ENCODE measurements at regions not wholly inside any gene's neighbourhood (a gene's known extent, or its start where the extent isn't known, plus 50 kb on each side); places are given as distances from the start of the nearest gene placed in this dataset.
A peak's percentile ranks its signal among the peaks of the same experiment; 100 is the strongest.

- no peak for DNase-seq
- ChIA-PET CTCF (interaction anchor here (1.0 to 2.1 kb wide), 4 partner anchors 9 to 229 kb away, joined by 3 to 6 read pairs (median 4); no protein-coding TSS in a partner anchor), POLR2A (no interaction called here)
- Histone ChIP-seq H3K36me3 (ENCODE audit: control insufficient read depth in 4 of 4, insufficient read depth in 4 of 4, low read length in 3 of 4) (no peaks in the 10 kb centered on the region), H3K4me1 (ENCODE audit: control extremely low read depth in 1 of 4, control insufficient read depth in 4 of 4, insufficient read depth in 4 of 4, low read length in 3 of 4) (peaks cover 14 to 48% (median 35%) of the 10 kb centered on the region in 4 experiments), H3K9me3 (ENCODE audit: control extremely low read depth in 1 of 5, control insufficient read depth in 4 of 5, insufficient read depth in 2 of 5, low read depth in 1 of 5, low read length in 4 of 5) (no peaks in the 10 kb centered on the region), H3K4me3 (ENCODE audit: control insufficient read depth in 1 of 7, extremely low read depth in 1 of 7, insufficient read depth in 4 of 7, low read depth in 2 of 7, low read length in 6 of 7) (no peak overlapping the region), H3K27me3 (replicated peaks in 2 of 5; ENCODE audit: control insufficient read depth in 4 of 5, insufficient read depth in 5 of 5, low read length in 4 of 5) (no peaks in the 10 kb centered on the region), H3K27ac (ENCODE audit: insufficient read depth in 1 of 2, low read depth in 1 of 2, low read length in 2 of 2, poor library complexity in 1 of 2, severe bottlenecking in 2 of 2) (no peak overlapping the region)
- 88% methylated on average over 1 of the region's 1 CpG for WGBS (ENCODE audit: insufficient coverage)
These were observed 77.9 kb upstream of the KLF7 start for GRCh38 chr2:207243601-207244000.

DNA sequence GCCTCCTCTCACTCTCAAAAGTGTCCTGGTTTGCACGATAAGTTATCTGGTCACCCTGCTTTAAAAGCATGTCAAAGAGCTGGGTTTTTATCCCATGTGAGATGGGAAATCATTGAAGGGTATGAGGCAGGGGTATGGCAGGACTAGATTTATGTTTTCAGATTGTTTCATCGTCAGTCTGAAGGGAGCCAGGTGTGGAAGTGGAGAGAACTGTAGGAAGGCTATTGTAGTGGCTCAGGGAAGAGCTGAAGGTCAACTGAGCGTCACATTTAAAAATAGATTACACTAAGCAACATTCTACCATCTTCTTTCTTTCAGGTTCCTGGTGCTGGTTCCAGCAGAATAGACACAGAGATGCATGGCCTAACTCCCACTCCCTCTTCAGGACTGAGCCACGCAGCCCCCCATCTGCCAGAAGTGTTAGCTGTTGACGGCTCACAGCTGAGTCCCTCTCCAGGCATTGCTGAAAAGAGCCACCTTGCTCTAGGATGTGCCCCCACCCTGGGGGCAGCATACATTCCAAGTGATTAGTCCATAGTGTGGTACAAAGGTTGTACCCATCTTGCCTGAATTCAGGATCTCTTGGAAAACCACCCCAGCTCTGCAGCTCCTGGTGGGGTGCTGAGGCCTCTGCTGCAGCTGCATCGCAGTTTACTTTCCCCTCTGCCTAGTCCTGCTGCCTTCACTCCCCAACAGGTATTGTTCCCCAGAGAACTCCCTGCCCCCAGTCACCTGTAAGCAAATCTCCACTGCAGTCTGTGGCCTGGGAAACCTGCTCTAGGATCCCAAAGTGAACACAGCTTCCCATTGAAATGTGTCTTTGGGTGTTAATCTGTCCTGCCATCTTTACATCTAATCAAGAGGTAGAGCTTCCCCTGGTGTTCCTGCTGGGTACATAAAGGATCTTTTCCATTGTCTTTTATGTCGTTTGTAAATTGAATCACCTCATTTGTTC lies 79.5 kb upstream of the KLF7 start:
- H3K4me1 ChIP-seq (ENCODE audit: control extremely low read depth in 1 of 4, control insufficient read depth in 4 of 4, insufficient read depth in 4 of 4, low read length in 3 of 4): peaks cover 2 to 44% (median 18%) of the 10 kb centered on the region in 4 experiments
- DNase-seq: no peak
- ChIA-PET CTCF (interaction anchor here (0.7 to 1.7 kb wide), 4 partner anchors 8 to 257 kb away, joined by 3 to 4 read pairs (median 3); no protein-coding TSS in a partner anchor), POLR2A (interaction anchor here (0.6 kb wide), 2 partner anchors 42 to 74 kb away, joined by 3 read pairs; no protein-coding TSS in a partner anchor)
- no peaks in the 10 kb centered on the region for H3K36me3 ChIP-seq (ENCODE audit: control insufficient read depth in 4 of 4, insufficient read depth in 4 of 4, low read length in 3 of 4)
- no peak overlapping the region for H3K4me3 ChIP-seq (ENCODE audit: control insufficient read depth in 1 of 7, extremely low read depth in 1 of 7, insufficient read depth in 4 of 7, low read depth in 2 of 7, low read length in 6 of 7)
- no peak overlapping the region for H3K27ac ChIP-seq (ENCODE audit: insufficient read depth in 1 of 2, low read depth in 1 of 2, low read length in 2 of 2, poor library complexity in 1 of 2, severe bottlenecking in 2 of 2)
- no peaks in the 10 kb centered on the region for H3K27me3 ChIP-seq (replicated peaks in 2 of 5; ENCODE audit: control insufficient read depth in 4 of 5, insufficient read depth in 5 of 5, low read length in 4 of 5)
- H3K9me3 ChIP-seq (ENCODE audit: control extremely low read depth in 1 of 5, control insufficient read depth in 4 of 5, insufficient read depth in 2 of 5, low read depth in 1 of 5, low read length in 4 of 5): no peaks in the 10 kb centered on the region
- WGBS (ENCODE audit: insufficient coverage): 100% methylated on average over 3 of the region's 7 CpGs

GRCh38 chr2:207248702-207249377 lies 83.1 kb upstream of the KLF7 start:
- no peaks in the 10 kb centered on the region for H3K27me3 ChIP-seq (replicated peaks in 2 of 5; ENCODE audit: control insufficient read depth in 4 of 5, insufficient read depth in 5 of 5, low read length in 4 of 5)

GRCh38 chr2:207251022-207251421 lies 85.3 kb upstream of the KLF7 start:
- CTCF ChIA-PET: interaction anchor here (0.9 to 1.6 kb wide), 4 partner anchors 8 to 469 kb away, joined by 3 to 6 read pairs (median 3); no protein-coding TSS in a partner anchor
- H3K4me1 ChIP-seq (ENCODE audit: control extremely low read depth in 1 of 4, control insufficient read depth in 4 of 4, insufficient read depth in 4 of 4, low read length in 3 of 4): peaks cover 11 to 60% (median 19%) of the 10 kb centered on the region in 4 experiments

More at GRCh38 chr2:207248702-207249377, 83.1 kb upstream of the KLF7 start:
- no peaks in the 10 kb centered on the region for H3K9me3 ChIP-seq (ENCODE audit: control extremely low read depth in 1 of 5, control insufficient read depth in 4 of 5, insufficient read depth in 2 of 5, low read depth in 1 of 5, low read length in 4 of 5)
- CTCF ChIA-PET: no interaction called here
- H3K4me3 ChIP-seq (ENCODE audit: control insufficient read depth in 1 of 7, extremely low read depth in 1 of 7, insufficient read depth in 4 of 7, low read depth in 2 of 7, low read length in 6 of 7): no peak overlapping the region
- no peak overlapping the region for H3K27ac ChIP-seq (ENCODE audit: insufficient read depth in 1 of 2, low read depth in 1 of 2, low read length in 2 of 2, poor library complexity in 1 of 2, severe bottlenecking in 2 of 2)
- DNase-seq: peak in 2 of 3 donors; percentile 17 to 48
- H3K36me3 ChIP-seq (ENCODE audit: control insufficient read depth in 4 of 4, insufficient read depth in 4 of 4, low read length in 3 of 4): no peaks in the 10 kb centered on the region
- WGBS (ENCODE audit: insufficient coverage): 100% methylated on average over 3 of the region's 4 CpGs
- peaks cover 0 to 48% (median 5%) of the 10 kb centered on the region in 4 experiments for H3K4me1 ChIP-seq (ENCODE audit: control extremely low read depth in 1 of 4, control insufficient read depth in 4 of 4, insufficient read depth in 4 of 4, low read length in 3 of 4)
- POLR2A ChIA-PET: no interaction called here

GRCh38 chr2:207251573-207252192 lies 85.9 kb upstream of the KLF7 start:
- H3K4me3 ChIP-seq (ENCODE audit: control insufficient read depth in 1 of 7, extremely low read depth in 1 of 7, insufficient read depth in 4 of 7, low read depth in 2 of 7, low read length in 6 of 7): no peak overlapping the region
- no peak overlapping the region for H3K27ac ChIP-seq (ENCODE audit: insufficient read depth in 1 of 2, low read depth in 1 of 2, low read length in 2 of 2, poor library complexity in 1 of 2, severe bottlenecking in 2 of 2)
- ChIA-PET CTCF (interaction anchor here (0.9 to 1.6 kb wide), 4 partner anchors 9 to 470 kb away, joined by 3 to 6 read pairs (median 3); no protein-coding TSS in a partner anchor), POLR2A (no interaction called here)
- H3K4me1 ChIP-seq (ENCODE audit: control extremely low read depth in 1 of 4, control insufficient read depth in 4 of 4, insufficient read depth in 4 of 4, low read length in 3 of 4): peaks cover 11 to 66% (median 19%) of the 10 kb centered on the region in 4 experiments
- WGBS (ENCODE audit: insufficient coverage): 62% methylated on average over 3 of the region's 7 CpGs
- H3K9me3 ChIP-seq (ENCODE audit: control extremely low read depth in 1 of 5, control insufficient read depth in 4 of 5, insufficient read depth in 2 of 5, low read depth in 1 of 5, low read length in 4 of 5): no peaks in the 10 kb centered on the region
- H3K27me3 ChIP-seq (replicated peaks in 2 of 5; ENCODE audit: control insufficient read depth in 4 of 5, insufficient read depth in 5 of 5, low read length in 4 of 5): no peaks in the 10 kb centered on the region
- no peak for DNase-seq
- H3K36me3 ChIP-seq (ENCODE audit: control insufficient read depth in 4 of 4, insufficient read depth in 4 of 4, low read length in 3 of 4): no peaks in the 10 kb centered on the region

More at GRCh38 chr2:207251022-207251421, 85.3 kb upstream of the KLF7 start:
- no peak overlapping the region for H3K4me3 ChIP-seq (ENCODE audit: control insufficient read depth in 1 of 7, extremely low read depth in 1 of 7, insufficient read depth in 4 of 7, low read depth in 2 of 7, low read length in 6 of 7)
- no peak for DNase-seq
- POLR2A ChIA-PET: interaction anchor here (0.6 kb wide), 1 partner anchor 226 kb away, joined by 3 read pairs; no protein-coding TSS in a partner anchor
- WGBS (ENCODE audit: insufficient coverage): 95% methylated on average over 3 of the region's 4 CpGs
- H3K27ac ChIP-seq (ENCODE audit: insufficient read depth in 1 of 2, low read depth in 1 of 2, low read length in 2 of 2, poor library complexity in 1 of 2, severe bottlenecking in 2 of 2): no peak overlapping the region
- H3K9me3 ChIP-seq (ENCODE audit: control extremely low read depth in 1 of 5, control insufficient read depth in 4 of 5, insufficient read depth in 2 of 5, low read depth in 1 of 5, low read length in 4 of 5): no peaks in the 10 kb centered on the region
- H3K27me3 ChIP-seq (replicated peaks in 2 of 5; ENCODE audit: control insufficient read depth in 4 of 5, insufficient read depth in 5 of 5, low read length in 4 of 5): no peaks in the 10 kb centered on the region
- H3K36me3 ChIP-seq (ENCODE audit: control insufficient read depth in 4 of 4, insufficient read depth in 4 of 4, low read length in 3 of 4): no peaks in the 10 kb centered on the region

GRCh38 chr2:207252416-207252815 lies 86.7 kb upstream of the KLF7 start:
- no peaks in the 10 kb centered on the region for H3K36me3 ChIP-seq (ENCODE audit: control insufficient read depth in 4 of 4, insufficient read depth in 4 of 4, low read length in 3 of 4)
- H3K4me1 ChIP-seq (ENCODE audit: control extremely low read depth in 1 of 4, control insufficient read depth in 4 of 4, insufficient read depth in 4 of 4, low read length in 3 of 4): peaks cover 11 to 74% (median 19%) of the 10 kb centered on the region in 4 experiments
- H3K9me3 ChIP-seq (ENCODE audit: control extremely low read depth in 1 of 5, control insufficient read depth in 4 of 5, insufficient read depth in 2 of 5, low read depth in 1 of 5, low read length in 4 of 5): no peaks in the 10 kb centered on the region
- H3K27me3 ChIP-seq (replicated peaks in 2 of 5; ENCODE audit: control insufficient read depth in 4 of 5, insufficient read depth in 5 of 5, low read length in 4 of 5): no peaks in the 10 kb centered on the region
- CTCF ChIA-PET: interaction anchor here (1.0 to 2.3 kb wide), 4 partner anchors 8 to 17 kb away, joined by 3 to 6 read pairs (median 3); no protein-coding TSS in a partner anchor
- POLR2A ChIA-PET: no interaction called here
- no peak overlapping the region for H3K4me3 ChIP-seq (ENCODE audit: control insufficient read depth in 1 of 7, extremely low read depth in 1 of 7, insufficient read depth in 4 of 7, low read depth in 2 of 7, low read length in 6 of 7)
- no peak overlapping the region for H3K27ac ChIP-seq (ENCODE audit: insufficient read depth in 1 of 2, low read depth in 1 of 2, low read length in 2 of 2, poor library complexity in 1 of 2, severe bottlenecking in 2 of 2)
- no peak for DNase-seq
- no CpG with 5 or more reads among the region's 1 CpG for WGBS (ENCODE audit: insufficient coverage)

All from common myeloid progenitor, CD34-positive (primary cell).